ENCODE measurements at regions not wholly inside any gene's neighbourhood (a gene's known extent, or its start where the extent isn't known, plus 50 kb on each side); places are given as distances from the start of the nearest gene placed in this dataset.

DNA sequence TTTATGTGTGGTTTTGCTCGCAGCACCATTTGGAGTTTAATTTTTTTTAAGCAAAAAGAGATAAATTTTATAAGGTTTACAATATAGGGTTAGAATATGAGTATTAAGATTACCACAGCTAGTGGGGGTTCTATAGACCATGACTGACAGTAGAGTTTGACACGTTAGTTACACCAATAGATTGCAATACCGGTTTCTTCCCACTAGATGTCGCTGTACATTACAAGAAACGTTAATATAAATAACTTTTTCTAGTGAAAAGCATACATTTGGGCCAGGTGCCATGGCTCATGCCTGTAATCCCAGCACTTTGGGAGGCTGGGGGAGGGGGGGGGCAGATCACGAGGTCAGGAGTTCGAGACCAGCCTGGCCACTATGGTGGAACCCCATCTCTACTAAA is 433.6 kb downstream of the MAGEB5 start:
- Histone ChIP-seq H3K27ac (no peak overlapping the region), H3K9me2 (replicated peaks; ENCODE audit: insufficient read depth) (no peaks in the 10 kb centered on the region), H4K20me1 (ENCODE audit: insufficient read depth, poor library complexity, severe bottlenecking) (no peaks in the 10 kb centered on the region), H3K36me3 (replicated peaks; ENCODE audit: insufficient read depth, low read depth) (no peaks in the 10 kb centered on the region), H3K9me3 (ENCODE audit: low read depth) (peaks cover 7% of the 10 kb centered on the region), H3K79me2 (no peaks in the 10 kb centered on the region), H3K27me3 (no peaks in the 10 kb centered on the region), H3K4me1 (ENCODE audit: insufficient read depth) (no peaks in the 10 kb centered on the region), H2AFZ (no peak overlapping the region), H3K4me3 (no peak overlapping the region), H3K4me2 (no peak overlapping the region)
- 38% methylated on average over 7 of the region's 7 CpGs for WGBS (ENCODE audit: low lambda C conversion rate, missing lambda C conversion rate)
- TF ChIP-seq, protein P1, sequence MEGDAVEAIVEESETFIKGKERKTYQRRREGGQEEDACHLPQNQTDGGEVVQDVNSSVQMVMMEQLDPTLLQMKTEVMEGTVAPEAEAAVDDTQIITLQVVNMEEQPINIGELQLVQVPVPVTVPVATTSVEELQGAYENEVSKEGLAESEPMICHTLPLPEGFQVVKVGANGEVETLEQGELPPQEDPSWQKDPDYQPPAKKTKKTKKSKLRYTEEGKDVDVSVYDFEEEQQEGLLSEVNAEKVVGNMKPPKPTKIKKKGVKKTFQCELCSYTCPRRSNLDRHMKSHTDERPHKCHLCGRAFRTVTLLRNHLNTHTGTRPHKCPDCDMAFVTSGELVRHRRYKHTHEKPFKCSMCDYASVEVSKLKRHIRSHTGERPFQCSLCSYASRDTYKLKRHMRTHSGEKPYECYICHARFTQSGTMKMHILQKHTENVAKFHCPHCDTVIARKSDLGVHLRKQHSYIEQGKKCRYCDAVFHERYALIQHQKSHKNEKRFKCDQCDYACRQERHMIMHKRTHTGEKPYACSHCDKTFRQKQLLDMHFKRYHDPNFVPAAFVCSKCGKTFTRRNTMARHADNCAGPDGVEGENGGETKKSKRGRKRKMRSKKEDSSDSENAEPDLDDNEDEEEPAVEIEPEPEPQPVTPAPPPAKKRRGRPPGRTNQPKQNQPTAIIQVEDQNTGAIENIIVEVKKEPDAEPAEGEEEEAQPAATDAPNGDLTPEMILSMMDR (IDR thresholded peaks at IDR 0.05; ENCODE audit: poor library complexity): peak; percentile 39
- TF ChIP-seq EZH2phosphoT487 (IDR thresholded peaks at IDR 0.05; ENCODE audit: low read depth, severe bottlenecking, unreplicated experiment): no peak
- DNase-seq (ENCODE audit: low spot score): peak; percentile 9

DNA sequence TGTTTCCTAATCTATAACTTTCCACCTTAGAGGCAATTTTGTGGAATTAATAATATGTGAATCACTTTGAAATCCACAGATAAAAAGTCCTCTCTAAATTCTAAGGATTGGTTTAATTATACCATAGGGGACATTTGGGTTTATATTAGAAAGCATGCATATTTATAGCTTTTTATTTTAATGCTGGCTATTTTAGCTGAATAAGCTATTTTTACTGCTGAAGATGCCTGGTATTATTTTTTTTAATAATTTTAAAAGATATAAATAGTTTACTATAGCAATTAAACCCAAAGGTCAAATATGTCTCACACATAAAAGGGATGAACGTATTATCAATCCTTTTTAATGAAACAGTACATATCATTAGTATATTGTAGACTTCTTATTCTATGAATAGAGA is 415.4 kb downstream of the MAGEB5 start:
- Histone ChIP-seq H2AFZ (no peak overlapping the region), H3K27ac (no peak overlapping the region), H4K20me1 (ENCODE audit: insufficient read depth, poor library complexity, severe bottlenecking) (no peaks in the 10 kb centered on the region), H3K9me2 (replicated peaks; ENCODE audit: insufficient read depth) (no peaks in the 10 kb centered on the region), H3K4me3 (no peak overlapping the region), H3K9me3 (ENCODE audit: low read depth) (no peaks in the 10 kb centered on the region), H3K4me1 (ENCODE audit: insufficient read depth) (no peaks in the 10 kb centered on the region), H3K27me3 (no peaks in the 10 kb centered on the region), H3K4me2 (no peak overlapping the region), H3K36me3 (replicated peaks; ENCODE audit: insufficient read depth, low read depth) (no peaks in the 10 kb centered on the region), H3K79me2 (no peaks in the 10 kb centered on the region)
- no peak for DNase-seq (ENCODE audit: low spot score)
- 57% methylated on average over 1 of the region's 1 CpG for WGBS (ENCODE audit: low lambda C conversion rate, missing lambda C conversion rate)
- TF ChIP-seq, protein P1 (IDR thresholded peaks at IDR 0.05; ENCODE audit: poor library complexity): no peak
- TF ChIP-seq EZH2 (IDR thresholded peaks at IDR 0.05; ENCODE audit: borderline replicate concordance): no peak
- no peak for TF ChIP-seq EZH2phosphoT487 (IDR thresholded peaks at IDR 0.05; ENCODE audit: low read depth, severe bottlenecking, unreplicated experiment)

DNA sequence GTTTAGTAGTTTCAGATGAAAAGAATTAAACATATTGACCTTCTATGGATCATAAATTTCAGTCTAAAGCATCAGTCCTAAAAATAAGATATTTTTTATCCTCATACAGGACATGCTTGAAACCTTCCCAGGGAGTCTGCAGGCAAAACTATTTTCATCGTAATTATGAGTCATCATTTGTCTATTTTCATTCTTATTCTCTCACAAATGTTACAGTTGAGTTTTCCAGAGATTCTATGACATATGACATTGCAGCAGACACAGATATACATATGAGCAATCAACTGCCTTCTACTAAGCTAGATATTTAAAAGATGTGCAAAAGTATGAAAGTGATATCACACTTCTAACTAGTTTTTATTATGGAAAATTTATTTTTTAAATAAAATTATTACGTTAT is 398.0 kb downstream of the MAGEB5 start:
- Histone ChIP-seq H2AFZ (no peak overlapping the region), H3K79me2 (no peaks in the 10 kb centered on the region), H3K36me3 (replicated peaks; ENCODE audit: insufficient read depth, low read depth) (no peaks in the 10 kb centered on the region), H3K4me3 (no peak overlapping the region), H3K4me1 (ENCODE audit: insufficient read depth) (no peaks in the 10 kb centered on the region), H3K9me3 (ENCODE audit: low read depth) (no peaks in the 10 kb centered on the region), H3K27me3 (no peaks in the 10 kb centered on the region), H3K9me2 (replicated peaks; ENCODE audit: insufficient read depth) (no peaks in the 10 kb centered on the region), H3K4me2 (no peak overlapping the region), H3K27ac (no peak overlapping the region), H4K20me1 (ENCODE audit: insufficient read depth, poor library complexity, severe bottlenecking) (no peaks in the 10 kb centered on the region)
- DNase-seq (ENCODE audit: low spot score): no peak
- WGBS (ENCODE audit: low lambda C conversion rate, missing lambda C conversion rate): 62% methylated on average over 2 of the region's 2 CpGs
- TF ChIP-seq EZH2 (IDR thresholded peaks at IDR 0.05; ENCODE audit: borderline replicate concordance) (no peak), EZH2phosphoT487 (IDR thresholded peaks at IDR 0.05; ENCODE audit: low read depth, severe bottlenecking, unreplicated experiment) (no peak)
- TF ChIP-seq, protein P1 (IDR thresholded peaks at IDR 0.05; ENCODE audit: poor library complexity): no peak

DNA sequence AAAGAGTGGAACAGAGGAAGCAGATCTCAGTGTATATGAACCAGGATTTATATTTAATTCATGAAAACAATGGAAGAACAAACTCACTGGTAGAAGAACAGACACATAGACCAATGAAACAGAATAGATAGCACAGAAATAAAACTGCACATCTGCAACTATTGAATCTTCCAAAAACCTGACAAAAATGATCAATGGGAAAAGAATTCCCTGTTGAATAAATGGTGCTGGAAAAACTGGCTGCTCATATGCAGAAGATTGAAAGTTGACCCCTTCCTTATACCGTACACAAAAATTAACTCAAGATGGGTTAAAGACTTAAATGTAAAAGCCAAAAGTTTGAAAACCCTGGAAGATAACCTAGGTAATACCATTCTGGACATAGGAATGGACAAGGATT is 391.0 kb downstream of the MAGEB5 start:
- H3K4me2 ChIP-seq: no peak overlapping the region
- no peaks in the 10 kb centered on the region for H3K36me3 ChIP-seq (replicated peaks; ENCODE audit: insufficient read depth, low read depth)
- TF ChIP-seq EZH2 (IDR thresholded peaks at IDR 0.05; ENCODE audit: borderline replicate concordance) (no peak), EZH2phosphoT487 (IDR thresholded peaks at IDR 0.05; ENCODE audit: low read depth, severe bottlenecking, unreplicated experiment) (no peak)
- TF ChIP-seq, protein P1 (IDR thresholded peaks at IDR 0.05; ENCODE audit: poor library complexity): no peak
- no peak overlapping the region for H3K4me3 ChIP-seq
- no peak overlapping the region for H2AFZ ChIP-seq
- H3K27me3 ChIP-seq: no peaks in the 10 kb centered on the region
- no peak overlapping the region for H3K27ac ChIP-seq
- no peaks in the 10 kb centered on the region for H4K20me1 ChIP-seq (ENCODE audit: insufficient read depth, poor library complexity, severe bottlenecking)
- H3K79me2 ChIP-seq: no peaks in the 10 kb centered on the region
- H3K4me1 ChIP-seq (ENCODE audit: insufficient read depth): no peaks in the 10 kb centered on the region
- H3K9me2 ChIP-seq (replicated peaks; ENCODE audit: insufficient read depth): no peaks in the 10 kb centered on the region
- WGBS (ENCODE audit: low lambda C conversion rate, missing lambda C conversion rate): 88% methylated on average over 1 of the region's 1 CpG
- no peak for DNase-seq (ENCODE audit: low spot score)
- no peaks in the 10 kb centered on the region for H3K9me3 ChIP-seq (ENCODE audit: low read depth)
